ENCODE measurements at regions not wholly inside any gene's neighbourhood (a gene's known extent, or its start where the extent isn't known, plus 50 kb on each side); places are given as distances from the start of the nearest gene placed in this dataset.

DNA sequence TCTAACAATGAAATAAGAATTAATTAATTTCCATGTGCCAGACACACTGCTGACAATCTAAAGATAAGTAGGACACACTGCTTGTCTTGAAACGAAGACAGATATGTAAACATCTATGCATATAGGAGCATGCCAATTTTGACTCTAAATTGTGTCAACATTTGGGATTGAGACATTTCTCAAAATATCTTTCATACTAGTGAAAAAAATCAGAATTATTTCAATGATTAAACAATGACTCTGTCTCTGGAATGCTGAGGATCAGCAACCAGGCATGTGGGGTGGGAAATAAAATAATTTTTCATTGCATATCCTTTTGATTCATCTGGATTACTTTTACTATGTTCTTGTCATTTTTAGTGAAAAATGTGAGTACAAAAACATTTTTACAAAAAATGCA, 262.6 kb upstream of the SYT4 start:
- whole genome bisulfite sequencing (ENCODE audit: insufficient coverage) = 70% methylated on average over 1 of the region's 1 CpG
- no peaks in the 10 kb centered on the region for H3K27me3 ChIP-seq (ENCODE audit: control insufficient read depth, insufficient read depth, low read length)
- no peak for ATAC-seq
- no peak for DNase-seq
- no peak overlapping the region for H3K4me3 Mint-ChIP-seq
- no peak overlapping the region for H3K27ac Mint-ChIP-seq
- no peaks in the 10 kb centered on the region for H3K4me1 ChIP-seq (ENCODE audit: control insufficient read depth, insufficient read depth, low read length)
- no peaks in the 10 kb centered on the region for H3K4me1 Mint-ChIP-seq
- H3K9me3 Mint-ChIP-seq = peaks cover 4 to 9% of the 10 kb centered on the region in 2 donors
- intact Hi-C loops (cut with micrococcal nuclease) = no loop called here
- H3K4me3 ChIP-seq (ENCODE audit: low read length) = no peak overlapping the region
- TF ChIP-seq, protein P1, sequence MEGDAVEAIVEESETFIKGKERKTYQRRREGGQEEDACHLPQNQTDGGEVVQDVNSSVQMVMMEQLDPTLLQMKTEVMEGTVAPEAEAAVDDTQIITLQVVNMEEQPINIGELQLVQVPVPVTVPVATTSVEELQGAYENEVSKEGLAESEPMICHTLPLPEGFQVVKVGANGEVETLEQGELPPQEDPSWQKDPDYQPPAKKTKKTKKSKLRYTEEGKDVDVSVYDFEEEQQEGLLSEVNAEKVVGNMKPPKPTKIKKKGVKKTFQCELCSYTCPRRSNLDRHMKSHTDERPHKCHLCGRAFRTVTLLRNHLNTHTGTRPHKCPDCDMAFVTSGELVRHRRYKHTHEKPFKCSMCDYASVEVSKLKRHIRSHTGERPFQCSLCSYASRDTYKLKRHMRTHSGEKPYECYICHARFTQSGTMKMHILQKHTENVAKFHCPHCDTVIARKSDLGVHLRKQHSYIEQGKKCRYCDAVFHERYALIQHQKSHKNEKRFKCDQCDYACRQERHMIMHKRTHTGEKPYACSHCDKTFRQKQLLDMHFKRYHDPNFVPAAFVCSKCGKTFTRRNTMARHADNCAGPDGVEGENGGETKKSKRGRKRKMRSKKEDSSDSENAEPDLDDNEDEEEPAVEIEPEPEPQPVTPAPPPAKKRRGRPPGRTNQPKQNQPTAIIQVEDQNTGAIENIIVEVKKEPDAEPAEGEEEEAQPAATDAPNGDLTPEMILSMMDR (IDR thresholded peaks at IDR 0.05) = no peak
- no peaks in the 10 kb centered on the region for H3K27me3 Mint-ChIP-seq (ENCODE audit: low read depth in 2 of 2)
- no peak overlapping the region for H3K27ac ChIP-seq (ENCODE audit: low read length)
- H3K36me3 ChIP-seq (ENCODE audit: control insufficient read depth, insufficient read depth, low read length) = no peaks in the 10 kb centered on the region
- no peaks in the 10 kb centered on the region for H3K36me3 Mint-ChIP-seq
- H3K9me3 ChIP-seq (ENCODE audit: control insufficient read depth, insufficient read depth, low read length) = no peaks in the 10 kb centered on the region

DNA sequence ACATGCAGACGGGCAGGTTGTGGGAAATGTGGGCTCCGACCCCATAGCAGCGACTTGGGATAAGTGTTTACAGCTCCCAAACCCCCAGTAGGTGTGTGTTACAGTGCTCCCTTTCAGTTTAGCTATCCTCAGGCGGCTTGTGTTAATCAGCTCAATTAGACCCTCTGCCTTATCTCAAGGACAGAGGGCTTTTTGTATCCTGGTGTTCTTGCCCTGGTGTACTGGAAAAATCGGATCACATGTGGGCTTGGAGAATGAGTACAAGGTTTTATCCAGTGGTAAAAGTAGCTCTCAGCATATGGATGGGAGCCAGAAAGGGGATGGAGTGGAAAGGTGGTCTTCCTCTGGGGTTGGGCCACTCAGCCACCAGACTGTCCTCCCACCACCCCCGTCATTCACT, 264.7 kb upstream of the SYT4 start:
- Histone ChIP-seq H3K4me3 (ENCODE audit: low read length) (no peak overlapping the region), H3K27me3 (ENCODE audit: control insufficient read depth, insufficient read depth, low read length) (no peaks in the 10 kb centered on the region), H3K27ac (ENCODE audit: low read length) (no peak overlapping the region), H3K9me3 (ENCODE audit: control insufficient read depth, insufficient read depth, low read length) (no peaks in the 10 kb centered on the region), H3K4me1 (ENCODE audit: control insufficient read depth, insufficient read depth, low read length) (no peaks in the 10 kb centered on the region), H3K36me3 (ENCODE audit: control insufficient read depth, insufficient read depth, low read length) (no peaks in the 10 kb centered on the region)
- H3K4me1 Mint-ChIP-seq = no peaks in the 10 kb centered on the region
- no peak for ATAC-seq
- no peaks in the 10 kb centered on the region for H3K36me3 Mint-ChIP-seq
- H3K9me3 Mint-ChIP-seq = peaks cover 2 to 6% of the 10 kb centered on the region in 2 donors
- no peaks in the 10 kb centered on the region for H3K27me3 Mint-ChIP-seq (ENCODE audit: low read depth in 2 of 2)
- no peak for DNase-seq
- no peak overlapping the region for H3K27ac Mint-ChIP-seq
- intact Hi-C loops (cut with micrococcal nuclease) = no loop called here
- 86% methylated on average over 6 of the region's 6 CpGs for WGBS (ENCODE audit: insufficient coverage)
- no peak overlapping the region for H3K4me3 Mint-ChIP-seq
- TF ChIP-seq, protein P1 (IDR thresholded peaks at IDR 0.05) = no peak

DNA sequence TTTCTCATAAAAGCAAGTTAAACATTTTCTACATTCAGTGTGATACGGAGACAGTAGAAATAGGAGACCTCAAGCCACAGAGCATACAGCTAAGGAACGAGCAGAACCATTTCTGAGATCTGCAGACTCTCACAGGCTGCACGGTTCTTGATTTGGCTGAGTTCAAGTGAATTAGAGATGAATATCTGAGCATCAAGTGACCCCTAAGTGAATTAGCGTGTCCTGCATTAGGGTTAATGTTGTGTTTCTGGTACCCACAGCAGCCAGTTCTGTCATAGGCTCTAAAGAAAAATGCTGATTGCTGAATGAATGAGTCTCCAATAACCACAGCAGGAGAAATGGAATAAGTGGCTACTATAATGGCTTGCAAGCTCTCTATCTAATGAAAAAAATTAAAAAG, 265.9 kb upstream of the SYT4 start:
- Mint-ChIP-seq H3K4me3 (no peak overlapping the region), H3K27me3 (ENCODE audit: low read depth in 2 of 2) (no peaks in the 10 kb centered on the region), H3K27ac (no peak overlapping the region), H3K4me1 (no peaks in the 10 kb centered on the region), H3K9me3 (peaks cover 0 to 4% of the 10 kb centered on the region in 2 donors), H3K36me3 (no peaks in the 10 kb centered on the region)
- Histone ChIP-seq H3K9me3 (ENCODE audit: control insufficient read depth, insufficient read depth, low read length) (no peaks in the 10 kb centered on the region), H3K4me1 (ENCODE audit: control insufficient read depth, insufficient read depth, low read length) (no peaks in the 10 kb centered on the region), H3K27me3 (ENCODE audit: control insufficient read depth, insufficient read depth, low read length) (no peaks in the 10 kb centered on the region), H3K4me3 (ENCODE audit: low read length) (no peak overlapping the region), H3K36me3 (ENCODE audit: control insufficient read depth, insufficient read depth, low read length) (no peaks in the 10 kb centered on the region), H3K27ac (ENCODE audit: low read length) (no peak overlapping the region)
- intact Hi-C loops (cut with micrococcal nuclease) = no loop called here
- TF ChIP-seq, protein P1 (IDR thresholded peaks at IDR 0.05) = no peak
- no peak for ATAC-seq
- WGBS (ENCODE audit: insufficient coverage) = 84% methylated on average over 4 of the region's 4 CpGs
- DNase-seq = no peak

DNA sequence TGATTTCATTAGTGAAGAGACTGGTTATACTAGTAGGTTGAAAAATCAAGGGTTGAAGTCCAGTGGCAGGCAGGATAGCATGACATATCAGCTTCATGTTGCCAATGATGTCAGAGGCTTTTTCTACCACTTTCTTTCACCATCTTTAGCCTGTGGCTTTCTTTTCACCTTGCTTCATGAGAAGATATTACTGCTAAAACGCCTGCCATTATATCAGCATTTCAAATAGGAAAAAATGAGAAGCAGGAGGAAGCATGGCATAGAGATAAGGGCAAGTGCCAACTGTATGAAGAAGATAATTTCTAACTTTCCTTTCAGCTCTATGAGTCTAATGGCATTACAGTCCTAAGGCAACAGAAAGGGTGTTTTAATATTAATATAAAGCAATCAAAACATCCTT, 270.2 kb upstream of the SYT4 start:
- H3K9me3 ChIP-seq (ENCODE audit: control insufficient read depth, insufficient read depth, low read length) = peaks cover 4% of the 10 kb centered on the region
- WGBS (ENCODE audit: insufficient coverage) = no CpG with 5 or more reads among the region's 1 CpG
- Mint-ChIP-seq H3K27ac (no peak overlapping the region), H3K4me3 (no peak overlapping the region), H3K9me3 (peaks cover 6 to 11% of the 10 kb centered on the region in 2 donors), H3K27me3 (ENCODE audit: low read depth in 2 of 2) (no peaks in the 10 kb centered on the region), H3K36me3 (peaks cover 5% of the 10 kb centered on the region), H3K4me1 (no peaks in the 10 kb centered on the region)
- H3K4me3 ChIP-seq (ENCODE audit: low read length) = no peak overlapping the region
- DNase-seq (no peak), ATAC-seq (no peak)
- no peaks in the 10 kb centered on the region for H3K27me3 ChIP-seq (ENCODE audit: control insufficient read depth, insufficient read depth, low read length)
- no peaks in the 10 kb centered on the region for H3K4me1 ChIP-seq (ENCODE audit: control insufficient read depth, insufficient read depth, low read length)
- intact Hi-C loops (cut with micrococcal nuclease) = no loop called here
- H3K36me3 ChIP-seq (ENCODE audit: control insufficient read depth, insufficient read depth, low read length) = no peaks in the 10 kb centered on the region
- TF ChIP-seq, protein P1 (IDR thresholded peaks at IDR 0.05) = no peak
- H3K27ac ChIP-seq (ENCODE audit: low read length) = no peak overlapping the region

Measured in natural killer cell (primary cell).